HEK293 (cell line): ENCODE measurements at regions not wholly inside any gene's neighbourhood (a gene's known extent, or its start where the extent isn't known, plus 50 kb on each side); places are given as distances from the start of the nearest gene placed in this dataset.

Source experiments
- CTCF ChIA-PET: fragments of 350-600 bp; formaldehyde crosslinking; extraction: SDS; loops from one replicate; lab custom pipeline; 2021; ENCODE audit warnings: antibody characterized with exemption; lab: Yijun Ruan, JAX
- POLR2A ChIA-PET: fragments of 300-600 bp; formaldehyde crosslinking; extraction: SDS; loops from one replicate; lab custom pipeline; 2020; ENCODE audit warnings: antibody characterized with exemption, inconsistent platforms; lab: Yijun Ruan, JAX
- H3K27ac ChIP-seq: fragments of 200-500 bp; sonication (Bioruptor generic); 2 replicates; pipeline ENCODE4 v1.5.1; 2014; ENCODE audit warnings: low read depth, low read length, control low read depth, inconsistent platforms; ENCODE audit errors: extremely low read depth
- H3K36me3 ChIP-seq, 2 experiments: fragments of 200-500 bp in 1 of 2; sonication (Bioruptor generic) in 1 of 2; 1 replicate in 1 of 2; 2 replicates in 1 of 2; pipeline ENCODE4 v1.5.1; 2014 to 2017; ENCODE audit warnings: inconsistent platforms in 2 of 2, low read length in 2 of 2; ENCODE audit not compliant: control insufficient read depth in 2 of 2, insufficient read depth in 1 of 2
- H3K4me1 ChIP-seq: fragments of 200-500 bp; sonication (Bioruptor generic); 2 replicates; pipeline ENCODE4 v1.5.1; 2014; ENCODE audit warnings: mild to moderate bottlenecking, low read length, inconsistent platforms; ENCODE audit not compliant: control insufficient read depth, insufficient read depth
- H3K4me3 ChIP-seq: 2 replicates; pipeline ENCODE4 v1.5.1; 2011; ENCODE audit warnings: low read depth, mild to moderate bottlenecking, control low read depth, low read length, moderate library complexity
- H3K9me3 ChIP-seq: fragments of 200-500 bp; sonication (Bioruptor generic); 2 replicates; pipeline ENCODE4 v1.5.1; 2014; ENCODE audit warnings: low read depth, low read length, inconsistent platforms; ENCODE audit not compliant: control insufficient read depth, insufficient read depth
- CTCF ChIP-seq: fragments of 450-650 bp; formaldehyde crosslinking; IDR thresholded peaks from 2 replicates; pipeline ENCODE4 v1.5.1; 2016; ENCODE audit warnings: missing biosample characterization, missing genetic modification characterization
- FEZF1 ChIP-seq: fragments of 450-650 bp; formaldehyde crosslinking; IDR thresholded peaks from 2 replicates; pipeline ENCODE4 v1.5.1; 2016; ENCODE audit warnings: missing biosample characterization, missing genetic modification characterization
- KLF1 ChIP-seq: fragments of 450-650 bp; formaldehyde crosslinking; IDR thresholded peaks from 2 replicates; pipeline ENCODE4 v1.5.1; 2016; ENCODE audit warnings: missing biosample characterization, missing genetic modification characterization
- PRDM1 ChIP-seq: fragments of 450-650 bp; formaldehyde crosslinking; IDR thresholded peaks from 2 replicates; pipeline ENCODE4; 2016; ENCODE audit warnings: missing biosample characterization, missing genetic modification characterization
- ZBTB1 ChIP-seq: fragments of 450-650 bp; formaldehyde crosslinking; IDR thresholded peaks from 2 replicates; pipeline ENCODE4 v1.5.1; 2016; ENCODE audit warnings: missing biosample characterization, missing genetic modification characterization
- ZBTB48 ChIP-seq: fragments of 450-650 bp; formaldehyde crosslinking; IDR thresholded peaks from 2 replicates; pipeline ENCODE4 v1.5.1; 2016; ENCODE audit warnings: missing biosample characterization, missing genetic modification characterization
- ZNF292 ChIP-seq: fragments of 450-650 bp; formaldehyde crosslinking; IDR thresholded peaks from 2 replicates; pipeline ENCODE4 v1.5.1; 2016; ENCODE audit warnings: low read depth, missing biosample characterization, missing genetic modification characterization, borderline replicate concordance
- ZNF311 ChIP-seq: fragments of 450-650 bp; formaldehyde crosslinking; IDR thresholded peaks from 2 replicates; pipeline ENCODE4 v1.5.1; 2017; ENCODE audit warnings: missing biosample characterization, missing genetic modification characterization, borderline replicate concordance
- ZNF341 ChIP-seq: fragments of 450-650 bp; formaldehyde crosslinking; IDR thresholded peaks from 2 replicates; pipeline ENCODE4; 2016; ENCODE audit warnings: low read depth, missing biosample characterization, missing genetic modification characterization
- ZNF350 ChIP-seq: fragments of 450-650 bp; formaldehyde crosslinking; IDR thresholded peaks from 2 replicates; pipeline ENCODE4 v1.5.0; 2017; ENCODE audit warnings: missing biosample characterization, mild to moderate bottlenecking, missing genetic modification characterization
- ZNF366 ChIP-seq: fragments of 450-650 bp; formaldehyde crosslinking; conservative IDR thresholded peaks from 2 replicates; pipeline ENCODE4 v1.5.1; 2016; ENCODE audit warnings: missing biosample characterization, missing genetic modification characterization
- ZNF433 ChIP-seq: fragments of 450-650 bp; formaldehyde crosslinking; IDR thresholded peaks from 2 replicates; pipeline ENCODE4 v1.5.1; 2016; ENCODE audit warnings: missing biosample characterization, missing genetic modification characterization, low read depth
- ZNF621 ChIP-seq: fragments of 450-650 bp; formaldehyde crosslinking; IDR thresholded peaks from 2 replicates; pipeline ENCODE4 v1.5.1; 2017; ENCODE audit warnings: missing biosample characterization, missing genetic modification characterization
- ZNF747 ChIP-seq: fragments of 450-650 bp; formaldehyde crosslinking; IDR thresholded peaks from 2 replicates; pipeline ENCODE4 v1.5.1; 2016; ENCODE audit warnings: missing biosample characterization, missing genetic modification characterization
- ZNF785 ChIP-seq: fragments of 450-650 bp; formaldehyde crosslinking; IDR thresholded peaks from 2 replicates; pipeline ENCODE4 v1.5.1; 2016; ENCODE audit warnings: missing biosample characterization, missing genetic modification characterization
- ZNF843 ChIP-seq: fragments of 450-650 bp; formaldehyde crosslinking; IDR thresholded peaks from 2 replicates; pipeline ENCODE4 v1.5.1; 2016; ENCODE audit warnings: missing biosample characterization, missing genetic modification characterization
- ZSCAN16 ChIP-seq: fragments of 450-650 bp; formaldehyde crosslinking; IDR thresholded peaks from 2 replicates; pipeline ENCODE4 v1.5.1; 2016; ENCODE audit warnings: missing biosample characterization, missing genetic modification characterization
- TF ChIP-seq, protein P1 (sequence below): fragments of 450-650 bp; formaldehyde crosslinking; IDR thresholded peaks from 2 replicates; pipeline ENCODE4 v1.5.1; 2017; ENCODE audit warnings: missing biosample characterization, missing genetic modification characterization
- TF ChIP-seq, protein P2 (sequence below): fragments of 450-650 bp; formaldehyde crosslinking; IDR thresholded peaks from 2 replicates; pipeline ENCODE4 v1.5.1; 2017; ENCODE audit warnings: missing biosample characterization, missing genetic modification characterization
- TF ChIP-seq, protein P3 (sequence below): fragments of 450-650 bp; formaldehyde crosslinking; IDR thresholded peaks from 2 replicates; pipeline ENCODE4 v1.5.1; 2017; ENCODE audit warnings: missing biosample characterization, missing genetic modification characterization
- TF ChIP-seq, protein P4 (sequence below): fragments of 450-650 bp; formaldehyde crosslinking; IDR thresholded peaks from 2 replicates; pipeline ENCODE4 v1.5.1; 2016; ENCODE audit warnings: missing biosample characterization, missing genetic modification characterization, borderline replicate concordance

DNA sequence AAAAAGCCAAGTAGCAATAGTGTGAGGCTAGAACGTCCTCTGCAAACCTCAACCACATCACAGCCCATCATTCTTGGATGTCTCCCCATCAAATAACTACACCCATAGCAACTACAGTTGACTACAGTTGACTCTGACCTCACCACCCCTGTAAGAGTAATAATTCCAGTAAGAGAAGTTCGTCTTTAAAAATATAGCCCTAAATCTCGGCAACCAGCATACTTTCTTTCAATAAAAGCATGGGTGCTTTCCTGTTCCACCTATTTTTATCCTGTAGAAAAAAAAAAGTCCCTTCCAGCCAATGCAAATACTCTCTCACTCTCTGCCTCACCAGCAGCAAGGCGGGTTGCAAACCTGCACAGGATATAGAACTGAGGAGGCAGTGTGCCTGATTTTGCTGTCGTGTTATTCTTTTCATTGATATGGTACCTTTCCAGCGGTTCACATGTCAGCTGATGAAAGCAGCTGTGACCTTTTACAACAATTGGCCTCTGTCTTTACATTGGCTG is 187.5 kb upstream of the NFE2L3 start:
- no peak for TF ChIP-seq ZNF621 (tag by site-specific recombination)
- Histone ChIP-seq H3K36me3 (no peaks in the 10 kb centered on the region), H3K27ac (no peak overlapping the region), H3K4me1 (peaks cover 16% of the 10 kb centered on the region), H3K9me3 (no peaks in the 10 kb centered on the region), H3K4me3 (no peak overlapping the region)
- ChIA-PET POLR2A (no interaction called here), CTCF (interaction anchor here (0.6 kb wide), 1 partner anchor 13 kb away, joined by 4 read pairs; no protein-coding TSS in a partner anchor)

- Histone ChIP-seq H3K4me3 (no peak overlapping the region), H3K4me1 (peaks cover 15% of the 10 kb centered on the region), H3K36me3 (no peaks in the 10 kb centered on the region), H3K27ac (no peak overlapping the region), H3K9me3 (no peaks in the 10 kb centered on the region)
- TF ChIP-seq ZNF843 (no peak), ZNF292 (tag by site-specific recombination) (no peak), ZBTB1 (no peak), ZNF747 (no peak), ZNF366 (tag by site-specific recombination) (0 out of 2 replicates have a peak, but pooled peaks have one; percentile 19), ZNF350 (tag by site-specific recombination) (no peak), ZNF311 (tag by site-specific recombination) (no peak), CTCF (tag by site-specific recombination) (no peak), ZNF341 (tag by site-specific recombination) (no peak), FEZF1 (tag by site-specific recombination) (0 out of 2 replicates have a peak, but pooled peaks have one; percentile 10), KLF1 (tag by site-specific recombination) (no peak), ZNF433 (tag by site-specific recombination) (no peak), ZNF785 (tag by site-specific recombination) (no peak), PRDM1 (tag by site-specific recombination) (no peak), ZBTB48 (tag by site-specific recombination) (0 out of 2 replicates have a peak, but pooled peaks have one; percentile 9), ZSCAN16 (tag by site-specific recombination) (no peak)
- TF ChIP-seq, protein P1, sequence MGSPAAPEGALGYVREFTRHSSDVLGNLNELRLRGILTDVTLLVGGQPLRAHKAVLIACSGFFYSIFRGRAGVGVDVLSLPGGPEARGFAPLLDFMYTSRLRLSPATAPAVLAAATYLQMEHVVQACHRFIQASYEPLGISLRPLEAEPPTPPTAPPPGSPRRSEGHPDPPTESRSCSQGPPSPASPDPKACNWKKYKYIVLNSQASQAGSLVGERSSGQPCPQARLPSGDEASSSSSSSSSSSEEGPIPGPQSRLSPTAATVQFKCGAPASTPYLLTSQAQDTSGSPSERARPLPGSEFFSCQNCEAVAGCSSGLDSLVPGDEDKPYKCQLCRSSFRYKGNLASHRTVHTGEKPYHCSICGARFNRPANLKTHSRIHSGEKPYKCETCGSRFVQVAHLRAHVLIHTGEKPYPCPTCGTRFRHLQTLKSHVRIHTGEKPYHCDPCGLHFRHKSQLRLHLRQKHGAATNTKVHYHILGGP (tag by site-specific recombination) = no peak
- TF ChIP-seq, protein P2, sequence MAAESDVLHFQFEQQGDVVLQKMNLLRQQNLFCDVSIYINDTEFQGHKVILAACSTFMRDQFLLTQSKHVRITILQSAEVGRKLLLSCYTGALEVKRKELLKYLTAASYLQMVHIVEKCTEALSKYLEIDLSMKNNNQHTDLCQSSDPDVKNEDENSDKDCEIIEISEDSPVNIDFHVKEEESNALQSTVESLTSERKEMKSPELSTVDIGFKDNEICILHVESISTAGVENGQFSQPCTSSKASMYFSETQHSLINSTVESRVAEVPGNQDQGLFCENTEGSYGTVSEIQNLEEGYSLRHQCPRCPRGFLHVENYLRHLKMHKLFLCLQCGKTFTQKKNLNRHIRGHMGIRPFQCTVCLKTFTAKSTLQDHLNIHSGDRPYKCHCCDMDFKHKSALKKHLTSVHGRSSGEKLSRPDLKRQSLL (tag by site-specific recombination) = no peak
- TF ChIP-seq, protein P3, sequence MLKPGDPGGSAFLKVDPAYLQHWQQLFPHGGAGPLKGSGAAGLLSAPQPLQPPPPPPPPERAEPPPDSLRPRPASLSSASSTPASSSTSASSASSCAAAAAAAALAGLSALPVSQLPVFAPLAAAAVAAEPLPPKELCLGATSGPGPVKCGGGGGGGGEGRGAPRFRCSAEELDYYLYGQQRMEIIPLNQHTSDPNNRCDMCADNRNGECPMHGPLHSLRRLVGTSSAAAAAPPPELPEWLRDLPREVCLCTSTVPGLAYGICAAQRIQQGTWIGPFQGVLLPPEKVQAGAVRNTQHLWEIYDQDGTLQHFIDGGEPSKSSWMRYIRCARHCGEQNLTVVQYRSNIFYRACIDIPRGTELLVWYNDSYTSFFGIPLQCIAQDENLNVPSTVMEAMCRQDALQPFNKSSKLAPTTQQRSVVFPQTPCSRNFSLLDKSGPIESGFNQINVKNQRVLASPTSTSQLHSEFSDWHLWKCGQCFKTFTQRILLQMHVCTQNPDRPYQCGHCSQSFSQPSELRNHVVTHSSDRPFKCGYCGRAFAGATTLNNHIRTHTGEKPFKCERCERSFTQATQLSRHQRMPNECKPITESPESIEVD (tag by site-specific recombination) = 0 out of 2 replicates have a peak, but pooled peaks have one; percentile 28
- TF ChIP-seq, protein P4, sequence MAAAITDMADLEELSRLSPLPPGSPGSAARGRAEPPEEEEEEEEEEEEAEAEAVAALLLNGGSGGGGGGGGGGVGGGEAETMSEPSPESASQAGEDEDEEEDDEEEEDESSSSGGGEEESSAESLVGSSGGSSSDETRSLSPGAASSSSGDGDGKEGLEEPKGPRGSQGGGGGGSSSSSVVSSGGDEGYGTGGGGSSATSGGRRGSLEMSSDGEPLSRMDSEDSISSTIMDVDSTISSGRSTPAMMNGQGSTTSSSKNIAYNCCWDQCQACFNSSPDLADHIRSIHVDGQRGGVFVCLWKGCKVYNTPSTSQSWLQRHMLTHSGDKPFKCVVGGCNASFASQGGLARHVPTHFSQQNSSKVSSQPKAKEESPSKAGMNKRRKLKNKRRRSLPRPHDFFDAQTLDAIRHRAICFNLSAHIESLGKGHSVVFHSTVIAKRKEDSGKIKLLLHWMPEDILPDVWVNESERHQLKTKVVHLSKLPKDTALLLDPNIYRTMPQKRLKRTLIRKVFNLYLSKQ (tag by site-specific recombination) = no peak
- POLR2A ChIA-PET = no interaction called here
- CTCF ChIA-PET = no interaction called here
These were observed 186.4 kb upstream of the NFE2L3 start for GRCh38 chr7:25965405-25966123.
